K562 (cell line): ENCODE measurements at regions not wholly inside any gene's neighbourhood (a gene's known extent, or its start where the extent isn't known, plus 50 kb on each side); places are given as distances from the start of the nearest gene placed in this dataset.

Source experiments
- ATAC-seq: fragments of 200-7000 bp; cut with Tn5 transposase; 3 replicates; pipeline ENCODE4 v1.9.1; 2020; ENCODE audit warnings: moderate library complexity
- BruUV-seq: library from RNA; stranded (reverse); fragments of 400-500 nt; replicated peaks from 2 replicates; lab custom pipeline; 2021; lab: Mats Ljungman, UMichigan
- CTCF ChIA-PET: fragments of 300-600 bp; formaldehyde crosslinking; extraction: SDS; loops from one replicate; lab custom pipeline; 2021; ENCODE audit warnings: low intra/inter-chr PET ratio; lab: Yijun Ruan, JAX
- POLR2A ChIA-PET: fragments of 300-600, 350-650 bp; sonication (Branson Sonifier 250); formaldehyde crosslinking; extraction: SDS; loops from one replicate; lab custom pipeline; 2021; ENCODE audit warnings: antibody characterized with exemption, inconsistent platforms; lab: Yijun Ruan, JAX
- DNase-seq, 4 experiments: peaks; one replicate each; pipeline versions ENCODE4 v3.0.0 to v3.0.0-alpha.2; 2011 to 2018; ENCODE audit warnings: low spot score in 3 of 4, mixed read lengths in 3 of 4; ENCODE audit errors: extremely low read depth in 1 of 4
- FAIRE-seq: peaks from 2 replicates; lab custom pipeline; 2011; peaks lifted over from hg19 to GRCh38; lab: Jason Lieb, UNC
- H2AFZ ChIP-seq: 2 replicates; pipeline ENCODE4 v1.6.0; 2011; ENCODE audit warnings: low read depth, low read length, control low read depth, inconsistent platforms
- H3K27ac ChIP-seq: fragments of 200-600 bp; 3 replicates; pipeline ENCODE4 v1.8.0; 2011; ENCODE audit warnings: low read depth, mild to moderate bottlenecking, control low read depth, inconsistent platforms, low read length, moderate library complexity, mixed read lengths; ENCODE audit errors: extremely low read depth
- H3K27me3 ChIP-seq, 2 experiments: fragments of 300-600 bp in 1 of 2; 2 replicates in 1 of 2; 3 replicates in 1 of 2; pipeline versions ENCODE4 v1.6.0 to v1.8.0; 2011; ENCODE audit warnings: inconsistent platforms in 2 of 2, low read length in 2 of 2, mild to moderate bottlenecking in 1 of 2, mixed read lengths in 1 of 2, moderate library complexity in 1 of 2; ENCODE audit not compliant: control insufficient read depth in 2 of 2, insufficient read depth in 2 of 2
- H3K36me3 ChIP-seq: fragments of 300-600 bp; 3 replicates; pipeline ENCODE4 v1.8.0; 2011; ENCODE audit warnings: mild to moderate bottlenecking, low read length, inconsistent platforms; ENCODE audit not compliant: control insufficient read depth, insufficient read depth
- H3K4me1 ChIP-seq, 2 experiments: fragments of 200-600 bp in 1 of 2; replicated peaks in 1 of 2; 2 replicates in 1 of 2; 3 replicates in 1 of 2; pipeline versions ENCODE4 v1.5.1 to v1.8.0; 2011; ENCODE audit warnings: inconsistent platforms in 2 of 2, low read length in 2 of 2, mild to moderate bottlenecking in 1 of 2, mixed read lengths in 1 of 2, moderate library complexity in 1 of 2; ENCODE audit not compliant: control insufficient read depth in 2 of 2, insufficient read depth in 2 of 2
- H3K4me2 ChIP-seq: 2 replicates; pipeline ENCODE4 v1.6.1; 2011; ENCODE audit warnings: low read length, control low read depth, inconsistent platforms, mixed read lengths; ENCODE audit not compliant: insufficient read depth
- H3K4me3 ChIP-seq: fragments of 200-600 bp; sonication (generic), shearing (Covaris generic); 2 replicates; pipeline ENCODE4 v1.5.1; 2016; ENCODE audit warnings: control low read depth, inconsistent platforms
- H3K79me2 ChIP-seq: fragments of 200-600 bp; 3 replicates; pipeline ENCODE4 v1.8.0; 2011; ENCODE audit warnings: low read length, inconsistent platforms; ENCODE audit not compliant: control insufficient read depth, insufficient read depth
- H3K9ac ChIP-seq, 2 experiments: 2 replicates each; pipeline versions ENCODE4 v1.6.0 to v1.6.1; 2011; ENCODE audit warnings: low read depth in 2 of 2, low read length in 2 of 2, control low read depth in 1 of 2, inconsistent platforms in 1 of 2, mild to moderate bottlenecking in 1 of 2, mixed read lengths in 1 of 2; ENCODE audit not compliant: insufficient read depth in 1 of 2
- H3K9me1 ChIP-seq: one replicate; pipeline ENCODE4 v1.6.0; 2011; ENCODE audit warnings: inconsistent platforms, mild to moderate bottlenecking, low read length, moderate library complexity; ENCODE audit not compliant: control insufficient read depth, insufficient read depth
- H3K9me3 ChIP-seq: replicated peaks from 2 replicates; pipeline ENCODE4 v1.5.1; 2011; ENCODE audit warnings: low read depth, low read length, inconsistent platforms; ENCODE audit not compliant: control insufficient read depth, insufficient read depth
- H4K20me1 ChIP-seq: replicated peaks from 2 replicates; pipeline ENCODE4 v1.6.1; 2011; ENCODE audit warnings: low read length, inconsistent platforms, mixed read lengths; ENCODE audit not compliant: control insufficient read depth, insufficient read depth
- ESRRB ChIP-seq: fragments of 250-450 bp; sonication (Bioruptor Pico); IDR thresholded peaks from 2 replicates; pipeline ENCODE4 v1.5.0; 2020; ENCODE audit warnings: mild to moderate bottlenecking, moderate library complexity, borderline replicate concordance
- EZH2 ChIP-seq: IDR thresholded peaks from 2 replicates; pipeline ENCODE4 v1.6.1; 2012; ENCODE audit warnings: low read depth, mild to moderate bottlenecking, inconsistent platforms, low read length, borderline replicate concordance
- MCM7 ChIP-seq, 2 experiments: fragments of 450-650 bp; IDR thresholded peaks; 2 replicates each; pipeline ENCODE4 v1.6.1; 2016 to 2018
- PTTG1 ChIP-seq: fragments of 450-650 bp; IDR thresholded peaks from 2 replicates; pipeline ENCODE4 v1.6.1; 2016; ENCODE audit warnings: low read depth, mild to moderate bottlenecking, missing genetic modification characterization, missing compliant biosample characterization
- RBM15 ChIP-seq: fragments of 200-400 bp; formaldehyde crosslinking; IDR thresholded peaks from 2 replicates; pipeline ENCODE4 v1.6.1; 2018; ENCODE audit warnings: mild to moderate bottlenecking, low read length, moderate library complexity; ENCODE audit not compliant: insufficient read depth
- TCF3 ChIP-seq: sonication (generic); formaldehyde crosslinking; IDR thresholded peaks from 2 replicates; pipeline ENCODE4 v1.4.0; 2020; ENCODE audit warnings: mild to moderate bottlenecking, missing genetic modification reagents
- WGBS: fragments of 100-300 bp; shearing (Covaris generic); methylation state at CpG from one replicate; pipeline ENCODE4 v1.1.6; 2016; ENCODE audit warnings: low coverage, mixed read lengths; ENCODE audit not compliant: insufficient coverage; ENCODE audit errors: missing lambda C conversion rate; 5-methylcytosine and 5-hydroxymethylcytosine counted together
- in situ Hi-C: fragments of 300-500 bp; cut with MboI; formaldehyde crosslinking; loops from 4 replicates; pipeline ENCODE4 v1.15.0; 2018; ENCODE audit warnings: inconsistent platforms, mixed read lengths
- intact Hi-C: fragments of 100-400 bp; cut with micrococcal nuclease; formaldehyde crosslinking; loops from 2 replicates; pipeline ENCODE4 v1.14.2; 2022
- TF ChIP-seq, protein P1 (sequence below): fragments of 450-650 bp; IDR thresholded peaks from 2 replicates; pipeline ENCODE4 v1.7.1; 2018; ENCODE audit warnings: mild to moderate bottlenecking, low read depth; ENCODE audit not compliant: partially characterized antibody

DNA sequence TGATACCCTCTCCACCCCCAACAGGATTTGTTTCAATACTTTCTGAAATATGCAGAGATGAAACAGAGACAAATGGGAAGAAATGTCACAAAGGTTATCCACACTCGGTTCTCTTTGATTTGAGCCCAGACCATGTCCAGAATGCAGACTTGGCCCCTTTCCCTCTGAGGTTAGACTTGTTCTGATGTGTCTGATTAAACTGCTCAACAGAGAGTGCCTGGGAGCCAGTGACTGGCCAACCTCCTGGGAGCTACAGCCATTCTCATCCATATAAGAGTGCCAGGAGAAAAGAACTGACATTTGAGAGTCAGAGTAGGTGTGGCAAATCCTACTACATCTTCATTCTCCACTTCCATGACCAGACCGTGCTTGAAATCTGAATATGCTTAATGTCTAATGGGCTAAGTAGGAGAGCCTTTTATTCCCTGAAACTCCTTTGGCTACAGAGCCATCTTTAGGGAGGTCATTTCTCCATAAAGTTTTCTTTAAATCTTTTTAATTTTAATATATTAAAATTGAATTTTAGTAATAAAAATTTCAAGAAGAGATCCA lies 201.4 kb downstream of the BLID start (continued):
- TF ChIP-seq, protein P1, sequence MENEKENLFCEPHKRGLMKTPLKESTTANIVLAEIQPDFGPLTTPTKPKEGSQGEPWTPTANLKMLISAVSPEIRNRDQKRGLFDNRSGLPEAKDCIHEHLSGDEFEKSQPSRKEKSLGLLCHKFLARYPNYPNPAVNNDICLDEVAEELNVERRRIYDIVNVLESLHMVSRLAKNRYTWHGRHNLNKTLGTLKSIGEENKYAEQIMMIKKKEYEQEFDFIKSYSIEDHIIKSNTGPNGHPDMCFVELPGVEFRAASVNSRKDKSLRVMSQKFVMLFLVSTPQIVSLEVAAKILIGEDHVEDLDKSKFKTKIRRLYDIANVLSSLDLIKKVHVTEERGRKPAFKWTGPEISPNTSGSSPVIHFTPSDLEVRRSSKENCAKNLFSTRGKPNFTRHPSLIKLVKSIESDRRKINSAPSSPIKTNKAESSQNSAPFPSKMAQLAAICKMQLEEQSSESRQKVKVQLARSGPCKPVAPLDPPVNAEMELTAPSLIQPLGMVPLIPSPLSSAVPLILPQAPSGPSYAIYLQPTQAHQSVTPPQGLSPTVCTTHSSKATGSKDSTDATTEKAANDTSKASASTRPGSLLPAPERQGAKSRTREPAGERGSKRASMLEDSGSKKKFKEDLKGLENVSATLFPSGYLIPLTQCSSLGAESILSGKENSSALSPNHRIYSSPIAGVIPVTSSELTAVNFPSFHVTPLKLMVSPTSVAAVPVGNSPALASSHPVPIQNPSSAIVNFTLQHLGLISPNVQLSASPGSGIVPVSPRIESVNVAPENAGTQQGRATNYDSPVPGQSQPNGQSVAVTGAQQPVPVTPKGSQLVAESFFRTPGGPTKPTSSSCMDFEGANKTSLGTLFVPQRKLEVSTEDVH, result no peak
- no peak for TF ChIP-seq ESRRB (CRISPR knock-in tag)
- no peak for TF ChIP-seq PTTG1
- TF ChIP-seq RBM15, result no peak
- no peak for TF ChIP-seq TCF3 (CRISPR knock-in tag)
- TF ChIP-seq MCM7 (IDR thresholded peaks at IDR 0.05), result no peak
- TF ChIP-seq, all 486 proteins: peak for 0

DNA sequence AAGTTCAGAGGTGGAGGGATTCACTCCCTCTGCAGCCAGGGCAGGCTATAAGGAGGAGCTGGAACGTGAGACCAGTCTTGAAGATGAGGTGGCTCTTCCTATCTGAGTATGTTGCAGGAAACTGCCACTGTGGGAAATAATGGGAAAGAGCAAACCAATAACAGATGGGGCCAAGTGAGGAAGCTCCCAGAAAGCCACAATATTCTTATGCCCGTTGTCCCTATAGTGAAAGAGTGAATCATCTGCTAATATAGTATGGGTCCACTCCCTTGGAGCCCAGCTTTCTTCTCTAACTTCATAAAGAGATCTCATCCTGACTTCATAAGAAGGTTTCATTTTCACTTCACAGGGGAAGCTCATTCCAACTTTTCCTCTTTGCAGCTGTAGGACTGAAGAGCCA lies 206.4 kb downstream of the BLID start:
- Histone ChIP-seq H2AFZ (no peak overlapping the region), H3K4me3 (no peak overlapping the region), H3K9me3 (no peaks in the 10 kb centered on the region), H3K27ac (no peak overlapping the region), H3K4me1 (no peaks in the 10 kb centered on the region), H3K27me3 (no peaks in the 10 kb centered on the region), H3K9me1 (no peaks in the 10 kb centered on the region), H3K36me3 (no peaks in the 10 kb centered on the region), H3K4me2 (no peak overlapping the region), H4K20me1 (no peaks in the 10 kb centered on the region), H3K9ac (no peak overlapping the region), H3K79me2 (no peaks in the 10 kb centered on the region)
- DNase-seq, result no peak
- in situ Hi-C loops, result no loop called here
- ChIA-PET CTCF (no interaction called here), POLR2A (interaction anchor here (0.6 kb wide), 1 partner anchor 143 kb away, joined by 4 read pairs; no protein-coding TSS in a partner anchor)
- ATAC-seq, result no peak
- 0% methylated on average over 2 of the region's 2 CpGs for WGBS
- no peak for FAIRE-seq
- no TSS peak for BruUV-seq
- TF ChIP-seq EZH2, result no peak
- intact Hi-C loops, result no loop called here
